G401 (cell line): ENCODE measurements at regions not wholly inside any gene's neighbourhood (a gene's known extent, or its start where the extent isn't known, plus 50 kb on each side); places are given as distances from the start of the nearest gene placed in this dataset.
A peak's percentile ranks its signal among the peaks of the same experiment; 100 is the strongest.

Experiments
- DNase-seq: peaks from one replicate; pipeline ENCODE4 v3.0.0-alpha.2; 2015; ENCODE audit warnings: low spot score
- in situ Hi-C: cut with HindIII; loops from 2 replicates; pipeline ENCODE4 v1.10.0; 2016; ENCODE audit warnings: low sequenced_read_pairs, mixed read lengths

DNA sequence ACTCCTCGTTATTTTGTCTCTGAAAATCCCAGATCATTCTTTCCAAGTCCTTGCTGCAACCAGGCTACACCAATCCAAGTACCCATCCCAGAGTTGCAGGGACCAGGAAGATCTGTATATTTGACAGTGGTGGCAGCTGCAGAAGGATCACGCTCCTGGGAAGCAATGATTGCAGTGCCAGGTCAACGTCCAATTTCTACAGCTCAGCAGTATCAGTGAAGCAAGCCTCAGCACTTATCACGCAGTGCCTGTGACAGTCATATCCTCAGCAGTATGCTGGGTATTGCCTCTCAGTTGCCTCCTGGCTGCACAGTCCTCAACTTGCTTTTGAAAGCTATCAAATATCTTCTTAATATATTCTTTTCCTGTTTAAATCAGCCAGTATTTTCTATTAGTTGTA lies 66.7 kb downstream of the BARHL2 start:
- in situ Hi-C loops = no loop called here
- no peak for DNase-seq

DNA sequence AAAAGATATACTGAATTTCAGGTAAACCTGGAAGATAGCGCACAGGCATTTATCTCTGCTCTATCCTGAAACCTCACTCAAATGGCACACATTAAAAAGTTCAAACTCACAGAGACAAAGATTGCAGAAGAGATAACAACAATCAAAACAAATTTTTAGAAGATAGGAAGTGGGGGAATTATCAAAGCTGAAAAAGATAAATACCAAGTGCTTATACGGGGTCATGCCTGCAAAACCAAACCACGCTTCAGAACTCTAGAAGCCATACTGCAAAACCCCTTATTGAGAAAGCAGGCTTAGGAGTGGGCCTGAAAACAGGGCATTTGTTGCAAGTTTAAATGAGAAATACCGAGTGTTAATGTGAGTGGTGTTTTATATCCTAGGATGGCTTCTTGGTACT lies 76.8 kb downstream of the BARHL2 start:
- DNase-seq = no peak
- in situ Hi-C loops = no loop called here

GRCh38 chr1:90622666-90623065 lies 94.4 kb downstream of the BARHL2 start:
- in situ Hi-C loops = no loop called here
- DNase-seq = no peak

DNA sequence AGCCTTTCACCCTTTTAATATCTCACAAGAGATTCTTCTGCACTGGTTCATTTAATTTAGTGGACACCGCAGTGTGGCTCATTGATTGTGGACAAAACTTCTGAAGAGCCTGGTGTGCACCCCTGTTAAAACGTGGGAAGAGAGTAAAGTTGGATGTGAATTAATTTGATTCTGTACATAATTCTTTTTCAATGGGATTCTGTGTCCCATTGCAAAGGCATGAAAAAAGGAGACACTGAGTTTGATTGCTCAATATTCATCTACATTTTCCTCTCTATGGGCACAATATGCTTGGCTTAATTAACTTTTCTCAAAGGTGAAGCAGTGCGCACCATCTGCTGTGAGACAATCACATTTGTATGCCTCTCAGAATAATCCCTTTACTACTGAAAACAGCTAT lies 95.1 kb downstream of the BARHL2 start:
- in situ Hi-C loops = no loop called here
- DNase-seq = peak; percentile 36

GRCh38 chr1:90616395-90616794 lies 100.7 kb downstream of the BARHL2 start:
- DNase-seq = peak; percentile 67
- in situ Hi-C loops = no loop called here

GRCh38 chr1:90614872-90615271 lies 102.2 kb downstream of the BARHL2 start:
- in situ Hi-C loops = no loop called here
- no peak for DNase-seq

DNA sequence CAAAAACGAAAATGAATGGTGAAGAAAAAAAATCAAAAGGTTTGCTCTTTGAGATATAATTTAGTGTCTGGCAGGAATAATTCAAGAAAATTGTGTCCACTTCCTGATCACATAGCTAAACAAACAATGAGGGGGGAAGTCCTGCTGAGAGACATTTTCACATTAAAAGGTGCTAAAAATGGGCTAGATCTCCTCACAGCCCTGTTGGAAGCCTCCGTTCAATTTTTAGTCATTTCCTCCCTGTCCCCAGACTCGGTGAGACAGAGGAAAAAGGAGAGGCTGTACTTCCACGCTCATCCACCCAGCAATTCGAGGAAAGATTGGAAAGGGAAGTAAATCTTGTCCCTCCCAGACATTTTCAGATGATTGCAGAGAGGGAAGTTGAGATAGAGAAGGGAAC lies 103.7 kb downstream of the BARHL2 start:
- in situ Hi-C loops = no loop called here
- peak; percentile 61 for DNase-seq

DNA sequence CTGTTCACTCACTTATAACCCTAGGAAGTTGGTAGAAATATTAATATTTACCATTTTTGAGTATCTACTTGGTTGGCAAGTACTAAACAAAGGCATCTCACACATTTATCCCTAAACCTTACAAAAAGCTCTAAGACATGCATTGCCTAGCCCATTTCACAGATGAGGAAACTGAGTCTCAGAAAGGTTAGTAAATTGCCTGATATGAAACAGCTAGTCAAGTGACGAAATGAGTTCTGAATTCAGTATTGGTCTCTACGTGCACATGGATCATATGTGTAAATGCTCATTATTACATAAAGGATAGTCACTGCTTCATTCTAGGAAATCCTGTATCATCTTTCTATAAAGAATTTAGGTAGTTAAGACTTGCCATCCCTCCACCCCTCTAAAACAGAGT lies 105.1 kb downstream of the BARHL2 start:
- in situ Hi-C loops = no loop called here
- DNase-seq = no peak

- in situ Hi-C loops = no loop called here
- DNase-seq = no peak
Measured at GRCh38 chr1:90607736-90608135, 109.4 kb downstream of the BARHL2 start.

DNA sequence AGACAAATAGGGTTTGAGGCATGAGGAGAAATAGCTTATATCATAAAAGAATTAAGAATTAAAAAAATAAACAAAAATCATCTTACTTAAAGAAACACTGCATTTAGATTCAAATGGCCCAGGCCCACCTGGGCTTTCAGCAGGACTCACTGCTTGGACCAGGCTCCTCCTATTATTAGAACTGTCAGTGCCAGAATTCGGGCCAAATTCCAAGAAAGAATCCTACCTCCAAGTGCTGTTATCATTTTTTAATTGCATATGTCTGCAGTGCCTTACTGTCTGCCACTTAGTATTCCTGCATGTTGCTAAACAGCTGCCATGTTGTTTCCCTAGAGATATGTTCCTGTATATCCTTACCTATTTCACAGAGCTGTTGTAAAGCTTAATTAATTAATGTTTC lies 112.0 kb downstream of the BARHL2 start:
- in situ Hi-C loops = no loop called here
- DNase-seq = peak; percentile 96

GRCh38 chr1:90593312-90593711 lies 123.8 kb downstream of the BARHL2 start:
- no peak for DNase-seq
- in situ Hi-C loops = no loop called here

- in situ Hi-C loops = no loop called here
- DNase-seq = no peak
Measured at GRCh38 chr1:90591970-90592356, 125.1 kb downstream of the BARHL2 start.

- no peak for DNase-seq
- in situ Hi-C loops = no loop called here
Measured at GRCh38 chr1:90591355-90591969, 125.6 kb downstream of the BARHL2 start.

DNA sequence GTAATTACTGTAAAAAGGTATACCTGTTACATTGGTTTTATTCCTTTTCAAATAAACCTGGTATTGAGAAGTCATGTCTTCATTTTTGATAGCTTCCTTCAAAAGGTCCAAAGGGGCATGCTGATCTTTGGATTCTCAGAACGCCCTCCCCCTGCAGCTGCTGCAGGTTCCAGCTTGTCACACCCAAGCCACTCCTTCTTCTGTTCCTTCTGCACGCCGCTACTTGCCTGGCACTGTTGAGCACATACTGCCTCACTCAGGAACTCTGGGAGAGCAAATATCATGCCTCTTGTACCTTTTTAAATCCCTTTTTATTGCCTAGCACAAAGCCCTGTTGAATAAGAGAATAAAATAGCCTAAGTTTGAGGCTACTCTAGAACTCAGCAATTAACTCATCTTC lies 136.9 kb downstream of the BARHL2 start:
- in situ Hi-C loops = no loop called here
- DNase-seq = no peak

DNA sequence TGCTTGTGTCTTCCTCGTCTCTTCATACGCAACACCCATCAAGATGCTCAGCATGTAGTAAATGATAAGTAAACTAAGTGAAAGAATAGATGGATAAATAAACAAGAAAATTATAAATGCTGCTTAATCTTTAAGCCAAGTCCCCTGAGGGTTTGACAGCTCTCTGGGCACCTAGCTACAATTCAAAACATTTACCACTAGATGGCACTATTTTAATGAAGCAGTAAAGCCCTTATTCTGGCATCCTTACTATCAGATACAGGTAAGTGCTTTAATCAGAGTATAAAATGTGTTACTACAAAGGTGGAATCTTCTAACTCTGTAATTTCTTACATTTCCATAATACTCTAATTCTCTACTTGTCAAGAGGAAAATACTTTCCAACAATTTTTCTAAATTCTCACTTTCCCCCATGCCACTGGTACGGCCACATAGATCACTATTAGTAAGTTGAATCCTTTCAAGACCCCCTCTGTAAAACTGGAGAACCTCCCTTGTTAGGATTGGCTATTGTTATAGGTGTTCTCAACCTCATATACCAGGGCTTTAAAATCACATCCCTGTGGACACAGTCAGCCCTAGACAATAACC lies 137.8 kb downstream of the BARHL2 start:
- in situ Hi-C loops = no loop called here

GRCh38 chr1:90574692-90575370 lies 142.3 kb downstream of the BARHL2 start:
- DNase-seq = no peak
- in situ Hi-C loops = no loop called here

More for the DNA sequence above, 137.8 kb downstream of the BARHL2 start:
- peak; percentile 84 for DNase-seq

DNA sequence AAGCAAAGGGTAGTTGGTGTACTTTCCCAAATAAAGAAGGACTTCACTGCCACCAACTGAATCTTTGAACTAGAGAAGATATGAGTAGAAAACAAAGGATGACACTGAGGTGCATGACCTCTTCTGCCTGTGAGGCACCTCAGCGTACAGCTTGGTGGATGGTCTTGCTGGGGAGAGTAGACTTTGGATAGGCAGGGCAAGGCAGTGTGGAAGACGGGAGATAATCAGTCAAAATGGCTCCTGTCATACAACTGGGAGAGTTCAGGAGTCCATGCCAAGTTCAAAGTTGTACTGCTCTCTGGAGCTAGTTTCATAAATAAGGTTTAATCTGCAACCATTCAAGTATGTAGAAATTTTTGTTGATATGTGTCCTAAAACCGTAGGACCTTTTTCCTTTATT lies 143.4 kb downstream of the BARHL2 start:
- no peak for DNase-seq
- in situ Hi-C loops = no loop called here

- DNase-seq = no peak
- in situ Hi-C loops = no loop called here
Measured at GRCh38 chr1:90572446-90572845, 144.7 kb downstream of the BARHL2 start.

GRCh38 chr1:90568436-90568835 lies 148.7 kb downstream of the BARHL2 start:
- in situ Hi-C loops = no loop called here

DNA sequence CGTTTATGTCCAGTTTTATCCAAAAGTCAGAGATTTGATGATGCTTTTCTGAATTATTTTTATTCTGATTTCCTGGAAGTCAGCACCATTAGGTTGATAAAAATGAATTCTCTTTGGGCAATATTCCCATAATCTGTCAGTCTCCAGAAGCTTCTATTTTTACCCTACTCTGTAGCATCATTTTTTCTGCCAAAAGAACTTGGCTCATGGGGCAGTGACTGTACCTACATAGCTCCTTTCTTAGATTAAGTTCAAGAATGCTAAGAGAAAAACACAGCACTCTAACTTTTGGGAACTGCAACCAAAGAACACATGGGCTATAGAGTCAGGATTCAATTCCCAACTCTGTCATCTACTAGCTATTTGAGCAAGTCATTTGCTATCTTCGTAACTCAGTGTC lies 152.9 kb downstream of the BARHL2 start:
- DNase-seq = peak; percentile 57
- in situ Hi-C loops = no loop called here

More at GRCh38 chr1:90568436-90568835, 148.7 kb downstream of the BARHL2 start:
- no peak for DNase-seq

GRCh38 chr1:90562892-90563291 lies 154.2 kb downstream of the BARHL2 start:
- in situ Hi-C loops = no loop called here
- DNase-seq = no peak
